SU-DHL-6 (cell line): ENCODE measurements at regions not wholly inside any gene's neighbourhood (a gene's known extent, or its start where the extent isn't known, plus 50 kb on each side); places are given as distances from the start of the nearest gene placed in this dataset.

Experiments used
- H2AFZ ChIP-seq: fragments of 200-600 bp; sonication (generic); 2 replicates; pipeline ENCODE4 v1.6.1; 2014; ENCODE audit warnings: low read depth, mild to moderate bottlenecking, moderate library complexity, mixed read lengths, antibody characterized with exemption, low read length; ENCODE audit not compliant: severe bottlenecking
- H3F3A ChIP-seq: fragments of 200-600 bp; shearing (Covaris generic); 2 replicates; pipeline ENCODE4 v1.6.0; 2016; ENCODE audit warnings: antibody characterized with exemption, mild to moderate bottlenecking; ENCODE audit not compliant: insufficient read depth
- H3K27ac ChIP-seq: fragments of 200-600 bp; sonication (generic); 2 replicates; pipeline ENCODE4 v1.5.1; 2016; ENCODE audit warnings: low read depth, mild to moderate bottlenecking, low read length, moderate library complexity, mixed read lengths
- H3K27me3 ChIP-seq: fragments of 200-600 bp; sonication (generic), shearing (Covaris generic); 2 replicates; pipeline ENCODE4 v1.6.0; 2014; ENCODE audit warnings: mild to moderate bottlenecking, low read length
- H3K36me3 ChIP-seq: fragments of 200-600 bp; sonication (generic); 2 replicates; pipeline ENCODE4 v1.6.1; 2014; ENCODE audit warnings: mild to moderate bottlenecking, low read length, mixed read lengths
- H3K4me2 ChIP-seq: fragments of 300-600, 200-600 bp; shearing (Covaris generic), sonication (generic); 2 replicates; pipeline ENCODE4 v1.6.0; 2014; ENCODE audit warnings: low read length, low read depth, mild to moderate bottlenecking; ENCODE audit not compliant: poor library complexity, severe bottlenecking
- H3K4me3 ChIP-seq: fragments of 200-600 bp; sonication (generic); 2 replicates; pipeline ENCODE4 v1.5.1; 2014; ENCODE audit warnings: antibody characterized with exemption, low read length, mild to moderate bottlenecking, mixed read lengths; ENCODE audit not compliant: insufficient read depth, poor library complexity, severe bottlenecking
- H3K79me2 ChIP-seq: fragments of 200-600 bp; sonication (generic); 2 replicates; pipeline ENCODE4 v1.6.1; 2014; ENCODE audit warnings: mild to moderate bottlenecking, low read length, moderate library complexity; ENCODE audit not compliant: insufficient read depth
- H3K9ac ChIP-seq: fragments of 200-600 bp; sonication (generic); 2 replicates; pipeline ENCODE4 v1.7.0; 2014; ENCODE audit warnings: mild to moderate bottlenecking, low read length
- H3K9me2 ChIP-seq: fragments of 200-600 bp; sonication (generic); replicated peaks from 2 replicates; pipeline ENCODE4 v1.6.1; 2014; ENCODE audit warnings: low read length; ENCODE audit not compliant: insufficient read depth
- H3K9me3 ChIP-seq: fragments of 200-600 bp; sonication (generic); 2 replicates; pipeline ENCODE4 v1.6.1; 2014; ENCODE audit warnings: low read length, mixed read lengths; ENCODE audit not compliant: insufficient read depth
- H4K20me1 ChIP-seq: fragments of 200-600 bp; sonication (generic); 2 replicates; pipeline ENCODE4 v1.6.1; 2014; ENCODE audit warnings: low read depth, mild to moderate bottlenecking, antibody characterized with exemption, low read length, moderate library complexity, mixed read lengths
- CTCF ChIP-seq: fragments of 200-600 bp; sonication (generic); IDR thresholded peaks from one replicate; pipeline ENCODE4 v1.5.1; 2017; ENCODE audit warnings: antibody characterized with exemption, mild to moderate bottlenecking, low read length, moderate library complexity; ENCODE audit not compliant: insufficient read depth, poor library complexity, severe bottlenecking
- EZH2phosphoT487 ChIP-seq: fragments of 200-600 bp; sonication (generic), shearing (Covaris generic); conservative IDR thresholded peaks from 2 replicates; pipeline ENCODE4 v1.6.1; 2018; ENCODE audit warnings: mild to moderate bottlenecking, antibody characterized with exemption, low read length, moderate library complexity, mixed read lengths

DNA sequence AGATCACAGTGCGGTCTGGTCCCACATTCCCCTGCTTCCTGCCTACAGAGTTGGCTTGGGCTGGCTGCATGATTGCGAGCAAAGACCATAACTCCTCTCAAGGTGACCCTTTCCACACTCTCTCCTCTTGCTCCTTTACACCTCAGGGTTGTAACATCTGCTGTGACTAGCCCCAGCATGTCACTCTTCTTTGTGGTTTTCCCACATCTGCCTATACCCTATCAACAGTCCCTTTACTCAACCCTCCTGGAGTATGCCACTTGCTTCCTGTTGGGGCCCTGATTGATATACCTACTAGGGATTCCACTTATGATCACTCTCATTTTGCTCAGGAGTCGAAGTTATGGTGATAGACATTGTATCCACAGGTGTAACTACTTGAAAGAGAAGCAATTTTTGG lies 58.9 kb upstream of the SGK1 start:
- Histone ChIP-seq H3K79me2 (no peaks in the 10 kb centered on the region), H3K9me3 (no peaks in the 10 kb centered on the region), H3K27ac (no peak overlapping the region), H3K9ac (no peak overlapping the region), H3F3A (no peaks in the 10 kb centered on the region), H3K9me2 (no peaks in the 10 kb centered on the region), H2AFZ (no peak overlapping the region), H3K27me3 (no peaks in the 10 kb centered on the region), H3K4me3 (no peak overlapping the region), H4K20me1 (no peaks in the 10 kb centered on the region), H3K36me3 (no peaks in the 10 kb centered on the region), H3K4me2 (no peak overlapping the region)
- no peak for TF ChIP-seq EZH2phosphoT487
- no peak for TF ChIP-seq CTCF

DNA sequence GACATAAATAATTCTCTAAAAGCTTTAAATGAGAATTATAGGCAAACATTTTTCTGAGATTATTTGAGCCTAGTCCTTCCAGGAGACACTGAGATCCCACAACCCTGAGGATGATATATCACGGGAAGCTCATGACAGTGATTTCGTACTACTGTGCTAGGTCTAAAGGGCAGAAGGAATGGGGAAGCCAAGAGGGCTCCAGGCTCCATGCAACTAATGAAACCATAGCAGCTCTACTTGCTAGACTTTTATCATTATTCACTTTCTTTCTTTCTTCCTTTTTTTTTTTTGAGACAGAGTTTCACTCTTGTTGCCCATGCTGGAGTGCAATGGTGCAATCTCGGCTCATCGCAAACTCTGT lies 57.3 kb upstream of the SGK1 start:
- H2AFZ ChIP-seq, result no peak overlapping the region
- H3K4me3 ChIP-seq, result no peak overlapping the region
- no peaks in the 10 kb centered on the region for H3K79me2 ChIP-seq
- H4K20me1 ChIP-seq, result no peaks in the 10 kb centered on the region
- H3K36me3 ChIP-seq, result no peaks in the 10 kb centered on the region
- H3K9me2 ChIP-seq, result no peaks in the 10 kb centered on the region
- no peak for TF ChIP-seq CTCF
- TF ChIP-seq EZH2phosphoT487, result no peak
- H3F3A ChIP-seq, result no peaks in the 10 kb centered on the region
- no peak overlapping the region for H3K9ac ChIP-seq
- H3K9me3 ChIP-seq, result no peaks in the 10 kb centered on the region
- no peak overlapping the region for H3K27ac ChIP-seq
- H3K4me2 ChIP-seq, result no peak overlapping the region
- no peaks in the 10 kb centered on the region for H3K27me3 ChIP-seq

- Histone ChIP-seq H3K9me3 (no peaks in the 10 kb centered on the region), H3K79me2 (no peaks in the 10 kb centered on the region), H3K9ac (no peak overlapping the region), H3K4me3 (no peak overlapping the region), H3F3A (no peaks in the 10 kb centered on the region), H2AFZ (no peak overlapping the region), H3K9me2 (no peaks in the 10 kb centered on the region), H3K27me3 (no peaks in the 10 kb centered on the region), H3K27ac (no peak overlapping the region), H3K36me3 (no peaks in the 10 kb centered on the region), H4K20me1 (no peaks in the 10 kb centered on the region), H3K4me2 (no peak overlapping the region)
- TF ChIP-seq EZH2phosphoT487, result no peak
- TF ChIP-seq CTCF, result no peak
Measured at GRCh38 chr6:134374491-134375219, 56.7 kb upstream of the SGK1 start.
